Activated CD4-positive, alpha-beta T cell treated with anti-CD3 and anti-CD28 coated beads, Interleukin-2, Interleukin-4, amounts not matched to agents 100 ng/mL and 50 ng/mL, durations not matched to agents 16 hours and 8 hours (primary cell): ENCODE measurements at regions not wholly inside any gene's neighbourhood (a gene's known extent, or its start where the extent isn't known, plus 50 kb on each side); places are given as distances from the start of the nearest gene placed in this dataset.

Source experiments
- DNase-seq: peaks from one replicate; pipeline ENCODE4 v3.0.0-alpha.2; 2020; ENCODE audit warnings: low spot score

DNA sequence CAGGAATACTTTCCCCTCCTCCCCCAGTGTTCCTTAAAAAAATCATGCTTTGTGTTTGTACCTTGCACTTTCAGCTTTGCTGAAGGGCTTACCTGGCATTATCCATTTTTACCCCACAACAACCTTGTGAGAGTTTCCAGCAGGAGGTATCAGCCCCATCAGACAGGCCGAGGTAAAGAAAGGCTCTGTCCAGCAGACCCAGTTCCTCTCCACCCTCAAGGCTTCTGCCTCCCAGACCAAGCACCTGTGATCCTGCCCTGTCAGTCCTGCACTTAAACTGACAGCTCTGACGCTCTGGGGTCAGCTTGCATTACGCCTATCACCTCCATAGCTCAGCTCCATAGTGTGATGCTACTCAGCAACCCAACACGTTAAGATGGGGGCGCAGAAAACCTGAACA lies 803.1 kb downstream of the UQCRFS1 start:
- DNase-seq: no peak

DNA sequence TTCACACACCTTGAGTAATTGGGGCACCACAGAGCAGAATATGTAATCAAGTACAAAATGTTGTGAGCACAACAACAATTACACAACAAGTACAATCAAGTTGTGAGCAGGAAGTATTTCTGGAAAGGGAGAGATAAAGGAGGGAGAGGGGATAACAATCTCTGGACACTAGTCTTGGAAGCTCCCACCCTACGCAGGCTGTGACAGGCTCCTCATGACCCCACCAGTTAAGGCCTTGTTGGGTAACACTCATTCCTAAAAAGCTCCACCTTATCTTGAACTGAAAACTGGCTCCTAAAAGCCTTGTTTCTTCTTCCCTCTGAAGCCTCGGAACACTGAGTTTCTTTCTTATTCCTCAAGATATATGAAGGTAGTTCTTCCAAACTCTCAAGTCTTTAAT lies 806.0 kb downstream of the UQCRFS1 start:
- DNase-seq: no peak

DNA sequence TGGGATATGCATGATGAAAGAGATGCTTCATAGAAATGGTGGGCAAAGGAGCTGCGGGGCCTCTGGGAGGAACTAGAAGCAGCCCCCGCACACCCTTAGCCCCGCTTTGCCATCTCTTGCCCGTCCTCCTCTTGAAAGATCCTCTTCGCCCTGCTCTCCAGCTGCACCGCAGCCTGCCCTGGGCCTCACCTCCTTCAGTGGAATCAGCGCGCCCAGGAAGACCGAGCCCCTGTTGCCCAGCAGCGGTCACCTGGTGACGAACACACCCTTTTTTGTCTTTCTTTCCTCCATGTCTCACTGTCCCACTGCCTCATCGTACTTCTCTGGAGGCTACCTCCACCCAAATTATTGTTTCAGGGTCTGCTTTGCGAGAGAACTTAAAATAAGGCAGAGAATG lies 807.6 kb downstream of the UQCRFS1 start:
- DNase-seq: no peak

DNA sequence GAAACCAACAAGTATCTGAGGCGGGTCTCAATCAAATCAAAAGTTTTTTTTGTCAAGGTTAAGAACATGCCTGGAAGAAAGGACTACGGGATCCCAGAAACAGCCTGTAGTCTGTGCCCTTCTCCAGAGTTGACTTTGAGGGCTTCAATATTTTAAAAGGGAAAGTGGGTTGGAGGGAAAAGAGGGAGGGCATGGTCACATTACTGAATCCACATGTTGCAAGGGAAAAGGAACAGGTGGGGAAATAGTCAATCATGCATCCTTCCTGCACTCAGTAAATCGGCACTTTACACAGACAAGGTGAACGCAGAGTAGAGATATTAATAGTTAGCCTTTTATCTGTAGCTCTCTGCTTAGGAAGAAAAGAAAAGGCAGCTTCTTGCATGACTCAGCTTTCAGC lies 808.5 kb downstream of the UQCRFS1 start:
- no peak for DNase-seq

DNA sequence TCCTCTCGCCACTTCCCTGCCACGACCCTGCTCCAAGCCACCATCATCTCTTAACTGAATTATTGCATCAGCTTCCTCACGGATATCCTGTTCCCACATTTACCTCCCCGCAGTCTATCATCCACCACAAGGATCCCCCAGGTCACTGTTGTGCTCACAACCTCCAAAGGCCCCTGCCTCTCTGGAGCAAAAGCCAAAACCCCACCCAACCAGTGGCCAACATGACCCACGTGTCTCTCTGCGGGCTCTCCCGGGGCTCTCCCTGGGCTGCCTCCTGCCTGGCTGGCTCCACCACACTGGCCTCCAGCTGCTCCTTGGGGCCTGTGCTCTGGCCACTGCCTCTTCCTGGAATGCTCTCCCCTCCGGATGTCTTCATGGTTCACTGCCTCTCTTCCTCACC lies 809.3 kb downstream of the UQCRFS1 start:
- no peak for DNase-seq

DNA sequence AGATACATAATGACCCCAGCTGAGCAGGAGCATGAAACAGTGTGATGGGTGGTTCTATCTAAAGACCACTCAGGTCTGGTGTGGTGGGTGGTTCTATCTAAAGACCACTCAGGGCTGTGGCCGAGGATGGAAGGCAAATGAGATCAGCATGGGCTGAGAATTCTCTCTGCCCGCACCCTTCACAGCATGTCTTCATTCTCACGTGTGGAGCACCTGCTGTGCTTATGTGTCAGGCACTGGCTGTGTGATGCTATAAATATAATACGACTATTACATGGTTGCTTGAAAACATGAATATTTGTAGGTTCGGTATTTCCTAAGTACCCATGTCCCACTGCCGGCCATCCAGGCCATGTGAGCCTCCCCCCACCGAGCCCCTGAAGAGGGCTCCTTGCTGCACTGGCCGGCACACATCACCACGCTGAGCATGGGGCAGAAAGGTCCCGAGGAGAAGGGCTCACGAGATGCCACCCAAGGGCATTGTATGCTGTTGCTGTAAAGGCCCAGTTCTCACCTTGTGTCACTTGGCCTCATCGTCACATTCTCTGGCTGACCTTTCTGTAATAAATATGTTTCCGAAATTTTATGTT lies 810.2 kb downstream of the UQCRFS1 start:
- DNase-seq: no peak

DNA sequence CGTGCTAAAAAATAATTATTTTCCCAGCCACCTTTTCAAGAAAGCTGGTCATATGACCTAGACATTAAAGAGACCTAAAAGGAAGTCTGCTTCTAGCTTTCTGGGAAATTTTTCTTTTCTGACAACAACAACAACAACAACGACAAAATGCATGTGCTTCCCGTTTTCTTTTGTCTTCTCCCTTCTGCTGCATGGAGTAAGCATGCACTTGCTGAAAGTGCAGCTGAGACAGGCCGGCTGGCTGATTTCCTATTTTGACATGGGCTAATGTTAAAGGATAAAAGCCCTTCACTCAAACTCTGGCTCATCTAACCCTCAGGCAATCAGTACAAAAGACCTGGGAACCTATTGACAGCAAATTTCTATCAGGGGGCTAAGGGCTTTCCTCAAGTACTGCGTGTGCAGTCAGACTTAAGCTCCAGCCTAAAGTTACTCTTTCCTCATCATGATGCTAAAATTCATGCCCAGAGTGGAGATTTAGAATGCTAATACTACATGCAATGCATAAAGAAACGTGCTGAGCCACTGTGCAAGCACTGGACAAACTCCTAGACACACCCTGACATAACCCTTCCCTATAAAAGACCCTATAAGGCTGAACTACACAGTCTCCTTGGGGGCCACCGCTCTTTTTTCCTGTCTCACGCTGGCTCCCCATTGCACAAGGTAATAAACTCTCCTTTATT lies 811.1 kb downstream of the UQCRFS1 start:
- no peak for DNase-seq

DNA sequence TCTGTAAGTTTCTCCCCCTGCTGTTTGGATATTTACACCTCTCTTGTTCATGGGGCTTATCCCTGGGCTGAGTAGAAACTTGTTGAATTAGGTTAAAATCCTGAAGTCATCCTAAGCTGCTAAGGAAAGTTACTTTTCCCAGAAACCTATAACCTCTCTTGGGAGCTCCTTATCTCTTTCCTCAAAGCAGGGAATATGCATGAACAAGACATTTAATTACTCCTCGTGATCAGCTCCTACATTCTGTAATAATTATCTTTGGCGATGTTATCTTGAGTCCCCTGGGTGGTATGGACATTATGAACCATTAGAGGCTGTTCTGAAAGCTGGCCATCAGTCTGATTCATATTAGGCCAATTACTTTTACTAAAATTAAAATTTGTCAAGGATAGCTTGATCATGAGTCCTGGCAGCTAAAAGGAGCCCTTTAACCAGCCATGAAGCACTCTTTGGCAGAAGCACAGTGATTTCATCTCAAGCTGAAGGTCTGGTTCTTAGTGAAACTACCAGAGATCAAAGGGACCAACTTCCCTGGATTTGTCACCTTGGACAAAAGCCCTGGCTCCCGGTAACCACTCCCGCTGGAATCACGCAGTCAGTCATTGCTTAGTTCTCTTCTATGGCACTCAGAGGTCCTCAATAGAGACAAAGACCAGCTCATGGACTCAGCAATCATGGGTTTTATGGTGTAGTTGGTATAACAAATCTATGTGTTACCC lies 811.8 kb downstream of the UQCRFS1 start:
- DNase-seq: no peak

DNA sequence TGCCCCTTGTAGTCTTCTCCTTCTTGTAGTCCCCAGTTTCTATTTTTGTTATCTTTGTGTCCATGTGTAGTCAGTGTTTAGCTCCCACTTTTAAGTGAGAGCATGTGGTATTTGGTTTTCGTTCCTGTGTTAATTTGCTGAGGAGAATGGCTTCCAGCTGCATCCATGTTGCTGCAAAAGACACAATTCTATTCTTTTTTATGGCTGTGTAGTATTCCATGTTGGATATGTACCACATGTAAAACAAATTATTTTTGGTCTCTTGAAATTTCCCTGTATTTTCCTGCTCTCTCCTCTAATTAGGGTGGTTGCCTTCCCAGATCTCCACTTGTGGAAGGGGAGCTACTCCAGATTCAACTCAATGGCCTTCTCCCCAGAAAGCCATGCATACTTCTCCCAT lies 813.8 kb downstream of the UQCRFS1 start:
- DNase-seq: no peak

DNA sequence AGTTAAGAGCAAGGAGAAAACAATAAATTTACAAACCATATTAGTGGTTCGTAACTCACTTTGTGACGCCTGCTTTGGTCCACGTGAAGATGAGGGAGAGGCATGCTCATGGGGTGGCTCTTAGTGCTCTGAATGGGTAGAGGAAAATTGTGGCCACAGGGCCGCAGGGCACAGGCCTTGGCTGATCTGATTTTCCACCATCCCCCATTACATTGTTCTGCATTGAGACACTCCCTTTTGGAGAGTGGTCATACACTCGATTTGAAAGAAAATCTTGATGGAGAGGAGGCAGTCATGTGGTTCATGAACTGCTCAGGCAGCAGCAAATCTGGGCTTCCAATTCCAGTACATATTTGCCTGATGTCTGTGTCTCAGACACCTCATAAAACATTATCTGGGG lies 815.2 kb downstream of the UQCRFS1 start:
- DNase-seq: no peak

DNA sequence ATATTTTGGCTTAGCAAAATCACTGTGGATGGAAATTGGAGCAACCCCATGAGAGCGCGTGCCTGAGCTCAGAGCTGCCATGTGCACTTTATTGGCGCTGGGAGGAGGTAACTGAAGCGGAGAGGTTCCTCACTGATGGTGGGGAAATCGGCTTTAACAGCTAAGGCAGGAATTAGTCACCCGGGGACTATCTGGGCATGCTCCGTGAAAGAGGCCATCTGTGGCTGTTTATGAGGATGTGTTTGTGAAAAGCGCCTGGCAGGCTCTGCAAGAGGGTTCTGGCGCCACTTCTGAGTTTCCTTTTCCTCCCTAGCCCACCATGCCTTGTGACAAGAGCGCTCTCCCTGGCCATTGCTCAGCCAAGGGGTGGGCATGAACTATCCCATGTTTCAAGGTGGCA lies 815.6 kb downstream of the UQCRFS1 start:
- DNase-seq: no peak

DNA sequence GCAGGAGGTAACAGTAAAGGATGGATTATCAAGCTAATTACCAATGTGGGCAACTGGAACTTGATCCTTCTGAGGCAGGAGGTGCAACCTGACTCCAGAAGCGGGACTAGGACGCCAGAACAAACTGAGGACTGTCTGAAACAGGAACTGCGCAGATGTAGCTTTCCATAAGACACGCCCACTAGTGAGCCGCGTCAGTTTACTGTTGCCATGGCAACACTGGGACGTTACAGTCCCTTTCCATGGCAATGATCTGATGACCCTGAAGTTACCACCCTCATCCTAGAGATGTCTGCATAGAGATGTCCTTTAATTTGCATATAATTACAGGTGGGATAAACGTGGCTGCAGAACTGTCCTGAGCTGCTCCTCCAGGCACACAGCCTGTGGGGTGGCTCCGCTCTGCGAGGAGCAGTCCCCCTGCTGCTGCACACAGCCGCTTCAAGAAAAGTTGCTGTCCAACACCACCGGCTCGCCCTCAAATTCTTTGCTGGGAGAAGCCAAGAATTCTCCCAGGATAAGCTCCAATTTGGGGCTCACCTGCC lies 816.6 kb downstream of the UQCRFS1 start:
- DNase-seq: no peak

DNA sequence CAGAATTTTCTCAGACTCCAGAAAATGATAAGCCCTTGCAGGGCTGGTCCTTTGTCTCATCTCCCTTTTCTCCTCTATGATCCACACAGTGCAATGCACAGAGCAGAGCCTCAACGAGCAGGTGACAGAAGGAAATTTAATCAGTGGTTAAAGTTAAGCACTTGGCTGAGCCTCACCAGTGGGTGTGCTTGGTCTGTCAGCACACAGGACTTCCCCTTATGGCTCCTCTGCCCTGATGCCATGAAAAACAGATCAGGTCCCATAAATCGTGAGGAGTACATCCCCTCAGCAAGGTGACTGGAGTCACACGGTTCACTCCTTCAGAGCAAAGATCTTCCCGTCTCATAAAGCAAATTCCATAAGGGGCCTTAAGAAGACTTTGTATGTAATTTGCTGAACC lies 818.2 kb downstream of the UQCRFS1 start:
- DNase-seq: no peak

DNA sequence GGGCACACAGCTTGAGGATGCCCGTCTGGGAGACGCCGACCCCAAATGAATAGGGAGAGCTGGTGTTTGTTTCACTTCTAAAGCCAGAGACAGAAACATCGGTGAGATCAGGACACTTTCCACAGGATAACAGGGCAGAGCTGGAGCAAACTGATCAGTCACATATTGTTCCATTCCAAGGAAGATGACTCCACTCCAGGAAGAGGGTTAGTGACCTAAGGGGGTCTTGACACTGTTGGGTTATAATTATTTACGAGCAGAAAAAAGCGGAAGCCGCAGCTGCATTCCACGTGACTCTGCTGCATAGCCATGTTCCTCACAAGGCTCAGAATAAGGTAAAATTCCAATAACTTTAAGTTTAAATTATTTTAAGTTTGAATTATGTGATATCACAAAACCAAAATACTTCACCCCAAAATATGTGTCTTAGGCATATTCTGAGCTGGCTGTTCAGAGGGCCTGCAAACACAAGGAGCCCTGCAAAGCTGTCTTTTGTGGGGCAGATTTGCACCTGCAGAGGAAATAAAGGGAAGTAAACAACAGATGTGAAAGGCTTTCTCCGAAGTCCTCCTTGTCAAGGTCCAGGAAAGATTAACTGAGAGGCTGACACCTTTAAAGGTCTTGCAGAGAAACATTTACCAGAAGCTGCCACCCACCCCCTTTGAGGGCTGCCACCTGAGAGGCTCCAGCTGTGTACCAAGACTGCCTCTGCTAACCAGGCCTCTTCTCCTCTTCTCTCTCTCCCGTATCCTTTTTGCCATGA lies 819.2 kb downstream of the UQCRFS1 start:
- no peak for DNase-seq

DNA sequence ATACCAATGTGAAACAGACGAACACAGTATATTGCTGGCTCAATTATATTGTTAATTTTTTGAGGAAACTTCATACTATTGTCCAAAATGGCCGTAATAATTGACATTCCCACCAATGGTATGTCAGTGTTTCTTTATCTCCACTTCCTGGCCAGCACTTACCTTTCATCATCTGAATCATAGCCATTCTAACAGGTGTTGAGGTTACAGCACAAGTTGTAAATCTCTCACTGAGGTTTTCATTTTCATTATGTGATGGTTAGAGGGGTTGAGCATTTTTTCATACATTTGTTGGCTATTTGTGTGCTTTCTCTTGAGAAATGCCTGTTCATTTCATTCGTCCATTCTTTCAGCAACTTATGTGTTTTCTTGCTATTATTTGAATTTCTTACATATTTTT lies 824.0 kb downstream of the UQCRFS1 start:
- DNase-seq: no peak

DNA sequence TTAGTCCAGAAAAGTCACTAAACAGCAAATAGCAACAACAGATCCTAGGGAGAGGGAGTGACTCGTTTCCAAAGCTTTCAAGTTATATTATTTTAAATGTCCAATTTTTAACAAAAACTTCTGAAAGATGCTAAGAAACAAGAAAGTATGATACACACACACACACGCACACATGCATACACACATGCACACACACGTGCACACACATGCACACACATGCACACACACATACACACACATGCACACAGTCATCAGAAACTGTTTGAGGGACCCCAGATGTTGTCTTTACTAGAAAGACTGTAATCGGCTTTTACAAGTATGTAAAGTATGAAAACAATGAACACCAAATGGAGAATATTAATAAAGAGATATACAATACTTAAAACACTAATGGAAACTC lies 825.4 kb downstream of the UQCRFS1 start:
- no peak for DNase-seq

DNA sequence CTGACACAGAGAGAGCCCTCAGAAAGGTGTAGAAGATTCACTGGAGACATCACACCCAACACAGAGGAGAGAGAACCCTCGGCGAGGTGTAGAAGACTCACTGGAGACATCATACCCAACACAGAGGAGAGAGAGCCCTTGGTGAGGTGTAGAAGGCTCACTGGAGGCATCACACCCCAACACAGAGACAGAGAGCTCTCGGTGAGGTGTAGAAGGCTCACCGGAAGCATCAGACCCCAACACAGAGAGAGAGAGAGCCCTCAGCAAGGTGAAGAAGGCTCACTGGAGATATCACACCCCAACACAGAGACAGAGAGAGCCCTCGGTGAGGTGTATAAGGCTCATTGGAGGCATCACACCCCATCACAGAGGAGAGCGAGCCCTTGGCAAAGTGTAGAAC lies 826.5 kb downstream of the UQCRFS1 start:
- DNase-seq: no peak

DNA sequence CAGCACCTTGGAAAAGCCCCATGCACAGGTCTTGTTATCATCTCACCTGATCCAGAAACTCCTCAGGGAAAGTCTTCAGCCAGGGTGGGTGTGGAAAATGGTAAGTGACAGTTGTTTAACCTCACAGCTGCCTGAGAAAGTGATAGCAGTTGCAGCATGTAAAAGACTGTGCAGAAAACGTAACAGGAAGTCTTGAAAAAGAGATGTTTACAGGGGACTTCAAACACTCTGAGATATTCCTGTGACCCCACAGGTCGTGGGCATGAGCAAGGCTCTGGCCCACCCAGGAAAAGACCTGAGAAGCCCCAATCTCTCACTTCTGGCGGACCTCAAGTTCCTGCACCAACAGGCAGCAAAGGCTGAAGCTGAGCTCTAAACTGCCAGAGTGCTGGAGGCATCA lies 826.9 kb downstream of the UQCRFS1 start:
- DNase-seq: no peak

DNA sequence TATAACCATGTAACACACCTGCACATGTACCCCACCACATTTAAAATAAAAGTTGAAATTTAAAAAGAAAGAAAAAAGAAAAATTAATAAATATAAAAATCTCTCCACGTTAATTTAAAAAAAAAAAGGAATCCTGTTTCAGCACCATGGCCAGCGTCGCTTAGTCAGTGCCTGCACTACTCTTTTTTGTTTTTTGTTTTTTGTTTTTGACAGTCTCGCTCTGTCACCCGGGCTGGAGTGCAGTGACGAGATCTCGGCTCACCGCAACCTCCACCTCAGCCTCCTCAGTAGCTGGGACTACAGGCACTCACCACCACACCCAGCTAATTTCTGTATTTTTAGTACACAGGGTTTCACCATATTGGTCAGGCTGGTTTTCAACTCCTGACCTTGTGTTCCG lies 835.9 kb downstream of the UQCRFS1 start:
- DNase-seq: no peak

DNA sequence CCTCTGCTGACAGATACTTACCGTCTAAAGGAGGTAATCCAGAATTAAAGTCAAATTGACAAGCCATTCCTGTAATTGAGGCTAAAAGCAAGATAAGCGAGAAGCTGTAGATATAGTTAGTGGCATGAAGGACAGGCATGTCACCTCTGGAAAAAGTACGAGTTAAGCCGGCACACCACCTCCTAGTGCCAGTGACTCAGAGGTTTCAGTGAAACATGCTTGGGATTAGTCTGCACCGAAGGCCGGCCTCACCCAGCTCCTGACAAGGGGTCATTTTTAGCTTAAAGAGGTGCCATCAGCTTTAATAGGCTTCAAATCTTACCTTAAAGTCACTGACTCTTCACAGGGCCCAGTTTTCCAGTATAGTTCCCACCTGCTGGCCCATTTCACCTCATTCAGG lies 838.0 kb downstream of the UQCRFS1 start:
- no peak for DNase-seq

DNA sequence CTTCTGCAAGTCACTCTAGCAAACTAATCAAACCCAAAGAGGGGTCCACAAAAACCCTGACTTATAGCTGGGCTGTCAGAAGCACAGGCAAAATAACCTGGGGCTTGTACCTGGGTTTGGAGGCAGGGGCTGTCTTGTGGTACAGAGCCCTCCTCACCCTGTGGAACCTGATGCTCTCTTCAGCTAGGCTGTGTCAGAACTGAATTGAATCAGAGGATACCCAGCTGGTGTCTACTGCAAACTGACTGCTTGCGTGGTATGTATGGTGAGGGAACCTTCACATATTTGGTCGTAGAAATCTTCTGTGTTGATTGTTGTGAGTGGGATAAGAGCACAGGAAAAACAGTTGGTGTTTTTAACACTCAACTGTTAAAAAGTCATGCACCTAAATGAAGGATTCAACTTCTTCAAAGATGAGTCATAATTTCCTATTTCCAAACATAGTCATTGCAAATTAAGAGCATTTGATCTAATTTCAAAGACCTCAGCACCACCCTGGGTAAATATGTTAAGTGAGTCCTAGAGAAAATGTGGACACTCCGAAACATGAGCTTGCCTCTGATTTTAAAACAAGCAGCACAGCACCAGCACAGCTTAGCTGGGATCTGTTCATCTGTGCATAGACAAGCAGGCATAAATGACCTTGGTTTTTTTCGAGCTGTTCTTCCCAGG lies 840.2 kb downstream of the UQCRFS1 start:
- no peak for DNase-seq

DNA sequence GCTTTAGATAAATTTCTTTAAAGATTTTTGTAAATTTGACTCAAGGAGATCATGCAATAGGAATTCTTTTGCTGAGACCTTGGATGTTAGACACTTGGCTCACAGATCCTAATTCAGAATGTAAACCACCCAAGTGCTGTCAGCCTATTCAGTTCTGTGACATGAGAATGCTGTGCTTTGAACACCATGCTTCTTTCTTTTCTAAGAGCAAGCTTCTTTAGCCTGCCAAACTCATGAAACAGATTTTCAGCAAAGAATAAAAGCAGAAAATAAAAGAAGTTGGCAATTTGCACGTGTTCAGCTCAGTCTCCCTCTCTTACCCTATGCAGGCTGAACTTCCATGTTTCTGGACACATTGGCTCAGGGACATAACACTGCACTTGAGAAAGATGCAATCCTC lies 845.8 kb downstream of the UQCRFS1 start:
- DNase-seq: no peak
